ENCODE measurements at regions not wholly inside any gene's neighbourhood (a gene's known extent, or its start where the extent isn't known, plus 50 kb on each side); places are given as distances from the start of the nearest gene placed in this dataset.

GRCh38 chr1:232176222-232176621, 453.7 kb downstream of the SIPA1L2 start:
- no peaks in the 10 kb centered on the region for H3K27me3 ChIP-seq
- H3K9me3 ChIP-seq: no peaks in the 10 kb centered on the region
- no peaks in the 10 kb centered on the region for H3K36me3 ChIP-seq
- no peak for ATAC-seq
- TF ChIP-seq EP300 (IDR thresholded peaks at IDR 0.05) (no peak), POLR2AphosphoS5 (IDR thresholded peaks at IDR 0.05) (no peak), CTCF (IDR thresholded peaks at IDR 0.05) (no peak), POLR2A (IDR thresholded peaks at IDR 0.05) (no peak)
- H3K4me1 ChIP-seq: peaks cover 0 to 17% (median 10%) of the 10 kb centered on the region in 3 donors
- H3K27ac ChIP-seq: no peak overlapping the region
- no peak overlapping the region for H3K4me3 ChIP-seq
- 100% methylated on average over 2 of the region's 2 CpGs; no CpG with 5 or more reads in 1 of the 2 donors for WGBS, 2 donors (ENCODE audit: low coverage in 1 of 2)

GRCh38 chr1:232174306-232174705, 455.6 kb downstream of the SIPA1L2 start:
- Histone ChIP-seq H3K36me3 (no peaks in the 10 kb centered on the region), H3K4me1 (no peaks in the 10 kb centered on the region), H3K27me3 (no peaks in the 10 kb centered on the region), H3K4me3 (no peak overlapping the region), H3K27ac (no peak overlapping the region), H3K9me3 (no peaks in the 10 kb centered on the region)
- no peak for TF ChIP-seq EP300 (IDR thresholded peaks at IDR 0.05)
- TF ChIP-seq POLR2A (IDR thresholded peaks at IDR 0.05): no peak
- TF ChIP-seq CTCF (IDR thresholded peaks at IDR 0.05): no peak
- TF ChIP-seq POLR2AphosphoS5 (IDR thresholded peaks at IDR 0.05): no peak
- no peak for ATAC-seq
- WGBS, 2 donors (ENCODE audit: low coverage in 1 of 2): 30 to 50% methylated on average over 2 to 5 of the region's 5 CpGs

GRCh38 chr1:232172563-232172962, 457.4 kb downstream of the SIPA1L2 start:
- TF ChIP-seq CTCF (IDR thresholded peaks at IDR 0.05) (no peak), POLR2A (IDR thresholded peaks at IDR 0.05) (no peak), EP300 (IDR thresholded peaks at IDR 0.05) (no peak), POLR2AphosphoS5 (IDR thresholded peaks at IDR 0.05) (no peak)
- Histone ChIP-seq H3K27me3 (no peaks in the 10 kb centered on the region), H3K36me3 (no peaks in the 10 kb centered on the region), H3K4me3 (no peak overlapping the region), H3K27ac (no peak overlapping the region), H3K9me3 (no peaks in the 10 kb centered on the region), H3K4me1 (no peaks in the 10 kb centered on the region)
- WGBS, 2 donors (ENCODE audit: low coverage in 1 of 2): 34 to 68% methylated on average over 4 of the region's 4 CpGs
- no peak for ATAC-seq

- 83 to 86% methylated on average over 1 of the region's 1 CpG for WGBS, 2 donors (ENCODE audit: low coverage in 1 of 2)
- TF ChIP-seq POLR2AphosphoS5 (IDR thresholded peaks at IDR 0.05): no peak
- TF ChIP-seq CTCF (IDR thresholded peaks at IDR 0.05): no peak
- no peak for TF ChIP-seq POLR2A (IDR thresholded peaks at IDR 0.05)
- TF ChIP-seq EP300 (IDR thresholded peaks at IDR 0.05): no peak
- H3K36me3 ChIP-seq: no peaks in the 10 kb centered on the region
- no peak overlapping the region for H3K4me3 ChIP-seq
- no peaks in the 10 kb centered on the region for H3K4me1 ChIP-seq
- no peak overlapping the region for H3K27ac ChIP-seq
- ATAC-seq: no peak
- H3K27me3 ChIP-seq: no peaks in the 10 kb centered on the region
- peaks cover 0 to 2% (median 0%) of the 10 kb centered on the region in 3 donors for H3K9me3 ChIP-seq
These were observed 459.0 kb downstream of the SIPA1L2 start for GRCh38 chr1:232170909-232171308.

- Histone ChIP-seq H3K36me3 (no peaks in the 10 kb centered on the region), H3K4me1 (no peaks in the 10 kb centered on the region), H3K27me3 (no peaks in the 10 kb centered on the region), H3K27ac (no peak overlapping the region), H3K4me3 (no peak overlapping the region), H3K9me3 (peaks cover 0 to 3% (median 0%) of the 10 kb centered on the region in 3 donors)
- ATAC-seq: no peak
- WGBS, 2 donors (ENCODE audit: low coverage in 1 of 2): 100% methylated on average over 4 of the region's 5 CpGs
- TF ChIP-seq CTCF (IDR thresholded peaks at IDR 0.05) (no peak), POLR2AphosphoS5 (IDR thresholded peaks at IDR 0.05) (no peak), POLR2A (IDR thresholded peaks at IDR 0.05) (no peak), EP300 (IDR thresholded peaks at IDR 0.05) (no peak)
These were observed 460.5 kb downstream of the SIPA1L2 start for GRCh38 chr1:232169436-232169835.

All from gastroesophageal sphincter (tissue), 4 donors.